HCEC 1CT (cell line): ENCODE measurements at regions not wholly inside any gene's neighbourhood (a gene's known extent, or its start where the extent isn't known, plus 50 kb on each side); places are given as distances from the start of the nearest gene placed in this dataset.

ENCODE experiments used
- DNase-seq: peaks from one replicate; pipeline ENCODE4 v3.0.0-alpha.2; 2017

DNA sequence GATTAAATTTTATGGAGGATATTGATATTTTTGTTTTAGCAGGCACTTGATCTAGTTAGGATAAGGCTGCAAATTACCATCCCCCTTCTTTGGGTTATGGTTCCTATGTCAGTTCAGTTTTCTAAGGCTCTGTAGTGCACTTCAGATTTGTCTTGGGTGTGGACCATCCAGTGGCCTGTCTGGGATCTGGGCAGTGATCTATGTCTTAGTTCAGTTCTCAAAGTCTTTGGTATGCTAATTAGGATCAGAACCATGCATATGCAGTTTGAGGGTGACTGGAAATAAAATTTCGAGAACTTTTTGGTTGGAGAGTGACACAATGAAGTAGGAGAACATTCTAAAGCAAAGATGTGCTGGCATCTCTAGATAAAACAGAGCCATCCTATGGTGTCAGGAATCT lies 388.2 kb downstream of the MID1IP1 start:
- no peak for DNase-seq

GRCh38 chrX:39194673-39195072 lies 393.4 kb downstream of the MID1IP1 start:
- DNase-seq: no peak

DNA sequence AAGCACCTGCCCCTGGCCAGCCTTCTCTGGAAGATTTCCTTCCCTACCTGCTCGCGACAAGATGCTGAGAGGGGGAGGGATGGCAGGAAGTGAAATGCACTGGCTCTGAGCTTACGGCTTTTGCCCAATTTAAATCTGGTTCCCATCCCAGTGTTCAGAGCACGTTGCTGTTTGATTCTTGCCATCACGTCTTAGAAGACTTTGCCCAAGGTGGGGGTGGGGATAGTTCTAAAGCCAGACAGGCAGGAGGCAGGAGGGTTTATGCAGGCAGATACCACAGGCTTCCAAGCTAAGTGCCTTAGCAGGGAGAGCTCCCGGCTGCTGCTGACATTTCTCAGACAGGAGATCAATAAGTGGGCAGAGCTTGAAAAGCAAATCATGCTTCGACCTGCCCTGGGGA lies 393.9 kb downstream of the MID1IP1 start:
- no peak for DNase-seq

GRCh38 chrX:39196192-39197102 lies 395.2 kb downstream of the MID1IP1 start:
- no peak for DNase-seq

DNA sequence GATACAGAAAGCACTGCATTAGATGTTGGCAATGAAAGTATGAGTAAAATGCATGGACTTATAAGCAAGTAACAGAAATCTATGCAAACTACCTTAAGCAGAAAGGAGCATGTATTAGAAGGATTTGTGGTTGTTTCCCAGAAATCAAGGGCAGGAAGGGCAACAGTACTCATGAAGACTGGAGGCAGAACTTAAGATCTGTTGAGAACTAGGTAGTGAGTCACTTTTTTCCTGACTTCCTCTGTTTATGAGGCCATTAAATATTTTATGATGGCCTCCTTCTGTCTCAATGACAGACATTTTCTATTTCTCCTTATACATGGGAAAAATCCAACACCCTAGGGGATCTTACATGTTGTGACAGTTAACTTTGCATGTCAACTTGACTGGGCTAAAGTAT lies 398.2 kb downstream of the MID1IP1 start:
- DNase-seq: no peak

- DNase-seq: no peak
Measured at GRCh38 chrX:39201305-39201990, 400.2 kb downstream of the MID1IP1 start.

DNA sequence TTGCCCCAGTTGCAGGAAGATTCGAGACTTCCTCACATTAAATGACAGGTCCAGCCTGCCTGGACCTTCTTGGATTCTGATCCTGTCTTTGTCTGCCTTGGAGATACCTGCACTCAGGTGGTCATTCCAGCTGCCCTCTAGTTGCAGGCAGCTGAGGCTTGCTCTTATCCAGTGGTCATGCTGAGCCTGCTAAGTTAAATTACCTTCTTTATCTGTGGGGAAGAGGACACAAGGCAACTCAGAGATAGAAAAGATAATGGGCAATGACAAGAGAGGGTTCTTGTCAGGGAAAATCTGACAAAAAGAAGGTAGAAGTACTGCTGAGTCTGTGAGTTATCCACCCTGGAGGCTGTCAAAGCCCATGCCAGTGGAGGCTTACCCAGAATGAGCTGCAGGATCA lies 401.4 kb downstream of the MID1IP1 start:
- DNase-seq: no peak

- no peak for DNase-seq
Measured at GRCh38 chrX:39203427-39203826, 402.2 kb downstream of the MID1IP1 start.

- DNase-seq: no peak
Measured at GRCh38 chrX:39204353-39204752, 403.1 kb downstream of the MID1IP1 start.

- DNase-seq: no peak
Measured at GRCh38 chrX:39204945-39205344, 403.7 kb downstream of the MID1IP1 start.

DNA sequence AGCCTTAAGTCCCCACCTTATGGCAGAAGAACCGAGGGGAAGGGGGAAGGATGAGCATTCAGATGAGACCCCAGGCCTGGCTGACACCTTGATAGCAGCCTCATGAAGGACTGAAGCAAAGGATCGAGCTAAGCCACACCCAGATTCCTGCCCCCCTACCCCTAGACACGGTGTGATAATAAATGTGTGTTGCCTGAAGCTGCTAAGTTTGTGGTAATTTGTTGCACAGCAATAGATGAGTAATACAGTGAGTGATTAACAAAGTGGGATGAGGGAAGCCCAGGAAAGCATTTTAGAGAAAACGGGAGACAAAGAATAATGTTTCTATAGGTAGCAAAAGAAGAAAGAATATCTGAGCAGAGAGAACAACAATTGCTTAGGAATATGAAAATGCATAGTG lies 404.2 kb downstream of the MID1IP1 start:
- DNase-seq: no peak

DNA sequence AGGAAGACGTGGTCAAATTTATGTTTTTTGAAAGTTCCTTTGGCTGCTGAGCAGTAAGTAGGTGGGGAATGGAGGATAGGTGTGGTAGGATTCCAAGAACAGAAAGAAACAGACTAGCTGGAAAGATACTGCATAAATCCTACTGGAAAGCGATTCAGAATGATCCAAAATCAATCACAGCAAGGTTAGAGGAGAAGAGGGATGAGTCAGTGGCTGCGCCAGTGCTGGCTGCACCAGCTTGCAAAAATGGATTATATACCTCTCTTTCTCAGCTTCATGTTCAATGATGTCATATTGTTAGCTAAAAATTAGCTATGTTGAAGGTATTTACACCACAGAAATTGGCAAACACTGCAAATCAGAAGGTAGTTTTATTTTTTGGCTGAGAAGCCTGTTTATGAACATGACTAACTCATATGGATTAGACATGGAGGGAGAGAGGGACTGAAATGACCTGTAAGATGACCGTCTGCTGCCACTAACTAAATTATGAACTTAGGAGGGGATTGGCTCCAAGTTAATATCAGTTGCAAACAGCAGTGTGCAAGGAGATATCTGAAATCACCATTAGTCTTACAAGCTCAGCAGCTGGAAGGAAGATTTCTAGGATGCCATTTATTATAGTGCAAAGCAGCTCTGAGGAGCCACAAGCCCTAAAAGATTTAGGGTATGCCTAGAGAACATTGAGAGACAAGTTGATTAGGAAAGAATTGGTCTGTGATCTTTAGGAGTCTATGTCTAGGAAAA lies 405.3 kb downstream of the MID1IP1 start:
- DNase-seq: no peak

DNA sequence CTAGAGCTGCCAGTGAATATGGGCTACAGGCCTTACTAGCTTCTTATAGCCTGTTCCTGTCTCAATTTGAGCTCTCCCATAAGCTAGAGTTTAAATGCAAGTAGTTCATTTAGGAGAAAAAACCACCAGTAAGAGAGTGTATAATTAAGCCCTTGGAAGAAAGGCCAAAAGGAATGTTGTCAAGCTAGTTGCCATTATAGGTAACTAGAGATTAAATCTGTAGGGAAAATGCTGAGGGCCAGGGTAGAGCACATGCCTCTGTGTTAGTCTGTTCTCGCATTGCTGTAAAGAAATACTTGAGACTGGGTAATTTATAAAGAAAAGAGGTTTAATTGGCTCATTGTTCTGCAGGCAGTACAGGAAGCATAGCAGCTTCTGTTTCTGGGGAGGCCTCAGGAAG lies 410.2 kb downstream of the MID1IP1 start:
- DNase-seq: no peak

- DNase-seq: no peak
Measured at GRCh38 chrX:39212456-39212855, 411.2 kb downstream of the MID1IP1 start.

DNA sequence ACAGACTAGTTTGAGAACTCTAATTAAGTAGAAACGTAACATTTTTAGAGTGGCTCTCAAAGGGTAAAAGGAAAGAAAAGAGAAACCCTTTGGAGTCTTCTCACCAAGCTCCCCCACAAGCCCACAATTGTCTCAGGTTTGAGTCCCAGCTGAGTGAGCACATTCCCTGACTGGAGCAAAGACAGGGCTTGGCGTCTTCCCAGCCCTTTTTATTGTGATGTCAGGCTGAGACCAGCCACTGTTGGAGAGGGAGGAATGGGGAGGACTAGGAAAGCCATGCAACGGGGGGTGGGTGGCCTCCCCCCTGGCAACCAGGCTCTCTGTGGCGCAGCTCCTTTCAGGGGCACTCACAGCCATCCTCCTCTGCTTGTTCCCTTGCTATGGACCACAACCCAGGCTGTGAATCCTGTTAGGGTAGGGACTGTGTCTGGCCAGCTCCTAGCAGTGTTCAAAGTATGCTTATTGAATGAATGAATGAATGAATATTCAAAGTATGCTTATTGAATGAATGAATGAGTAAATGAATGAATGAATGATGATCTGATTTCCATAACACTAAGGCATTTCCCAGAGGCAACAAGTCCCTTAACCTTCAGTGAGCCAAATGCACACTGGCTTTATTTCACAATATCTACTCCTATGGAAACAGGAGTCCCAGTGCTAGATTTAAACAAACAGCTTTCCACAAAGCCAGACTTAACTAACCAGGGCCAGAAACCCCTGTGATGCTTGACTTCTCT lies 413.3 kb downstream of the MID1IP1 start:
- no peak for DNase-seq

GRCh38 chrX:39220952-39221351 lies 419.7 kb downstream of the MID1IP1 start:
- no peak for DNase-seq

DNA sequence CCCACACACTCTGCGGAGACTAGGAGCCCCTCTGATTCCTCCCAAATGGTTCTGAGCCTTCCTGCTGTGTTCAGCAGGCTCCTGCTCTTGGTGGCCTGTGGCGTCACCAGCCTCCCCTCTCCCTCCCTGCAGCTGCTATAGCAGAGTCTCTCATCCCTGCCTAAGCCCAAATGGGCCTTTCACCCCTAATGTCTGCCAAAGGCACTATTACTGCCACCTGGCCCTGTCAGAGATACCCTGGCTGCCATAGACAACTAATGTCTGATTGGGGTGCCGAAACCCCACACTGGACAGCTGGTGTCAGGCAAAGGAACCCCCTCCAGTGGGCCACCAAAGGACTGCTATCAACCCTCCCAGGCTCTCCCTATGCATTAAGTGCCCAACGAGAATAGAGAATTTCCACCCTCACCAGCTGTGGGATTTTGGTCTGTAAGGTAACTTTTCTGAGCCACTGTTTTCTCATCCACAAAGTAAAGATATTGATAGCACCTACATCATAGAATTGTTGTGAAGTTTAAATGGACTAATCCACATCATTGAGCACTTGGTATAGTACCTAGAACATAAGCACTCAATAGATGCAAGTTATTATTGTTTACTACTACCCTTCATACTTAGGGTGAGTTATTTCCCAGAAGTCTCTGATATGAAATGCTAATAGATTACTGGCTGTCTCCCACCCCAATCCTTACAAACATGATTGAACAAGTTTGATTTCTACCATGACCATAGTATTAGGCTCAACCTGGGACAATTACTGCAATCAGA lies 421.3 kb downstream of the MID1IP1 start:
- DNase-seq: no peak

- DNase-seq: no peak
Measured at GRCh38 chrX:39226251-39226650, 425.0 kb downstream of the MID1IP1 start.

GRCh38 chrX:39227371-39227770 lies 426.1 kb downstream of the MID1IP1 start:
- no peak for DNase-seq

GRCh38 chrX:39238006-39238405 lies 436.7 kb downstream of the MID1IP1 start:
- DNase-seq: no peak

- DNase-seq: no peak
Measured at GRCh38 chrX:39242187-39242586, 440.9 kb downstream of the MID1IP1 start.

DNA sequence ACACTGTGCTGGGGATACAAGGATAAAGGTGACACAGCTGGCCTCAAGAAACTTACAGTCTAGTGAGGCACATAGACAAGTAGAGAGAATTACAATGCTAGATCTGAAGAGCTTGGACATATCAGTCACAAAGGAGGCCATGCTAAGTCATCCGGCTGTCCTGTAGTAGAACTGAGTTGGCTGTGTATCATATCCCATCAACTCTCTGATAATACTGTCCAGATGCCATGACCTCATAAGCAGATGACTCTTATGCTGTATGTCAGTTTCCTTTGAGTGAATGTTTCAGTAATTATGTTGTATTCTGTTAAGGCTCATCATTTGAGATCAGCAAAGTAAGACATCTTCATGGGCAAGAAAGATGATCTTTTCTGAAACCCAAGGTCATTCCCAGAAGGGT lies 442.9 kb downstream of the MID1IP1 start:
- no peak for DNase-seq
